HEK293 (cell line): ENCODE measurements at regions not wholly inside any gene's neighbourhood (a gene's known extent, or its start where the extent isn't known, plus 50 kb on each side); places are given as distances from the start of the nearest gene placed in this dataset.

Experiments used
- CTCF ChIA-PET: fragments of 350-600 bp; formaldehyde crosslinking; extraction: SDS; loops from one replicate; lab custom pipeline; 2021; ENCODE audit warnings: antibody characterized with exemption; lab: Yijun Ruan, JAX
- POLR2A ChIA-PET: fragments of 300-600 bp; formaldehyde crosslinking; extraction: SDS; loops from one replicate; lab custom pipeline; 2020; ENCODE audit warnings: antibody characterized with exemption, inconsistent platforms; lab: Yijun Ruan, JAX
- H3K27ac ChIP-seq: fragments of 200-500 bp; sonication (Bioruptor generic); 2 replicates; pipeline ENCODE4 v1.5.1; 2014; ENCODE audit warnings: low read depth, low read length, control low read depth, inconsistent platforms; ENCODE audit errors: extremely low read depth
- H3K36me3 ChIP-seq, 2 experiments: fragments of 200-500 bp in 1 of 2; sonication (Bioruptor generic) in 1 of 2; 1 replicate in 1 of 2; 2 replicates in 1 of 2; pipeline ENCODE4 v1.5.1; 2014 to 2017; ENCODE audit warnings: inconsistent platforms in 2 of 2, low read length in 2 of 2; ENCODE audit not compliant: control insufficient read depth in 2 of 2, insufficient read depth in 1 of 2
- H3K4me1 ChIP-seq: fragments of 200-500 bp; sonication (Bioruptor generic); 2 replicates; pipeline ENCODE4 v1.5.1; 2014; ENCODE audit warnings: mild to moderate bottlenecking, low read length, inconsistent platforms; ENCODE audit not compliant: control insufficient read depth, insufficient read depth
- H3K4me3 ChIP-seq: 2 replicates; pipeline ENCODE4 v1.5.1; 2011; ENCODE audit warnings: low read depth, mild to moderate bottlenecking, control low read depth, low read length, moderate library complexity
- H3K9me3 ChIP-seq: fragments of 200-500 bp; sonication (Bioruptor generic); 2 replicates; pipeline ENCODE4 v1.5.1; 2014; ENCODE audit warnings: low read depth, low read length, inconsistent platforms; ENCODE audit not compliant: control insufficient read depth, insufficient read depth
- GLI4 ChIP-seq: fragments of 450-650 bp; formaldehyde crosslinking; IDR thresholded peaks from 2 replicates; pipeline ENCODE4 v1.5.1; 2016; ENCODE audit warnings: missing biosample characterization, missing genetic modification characterization
- PRDM1 ChIP-seq: fragments of 450-650 bp; formaldehyde crosslinking; IDR thresholded peaks from 2 replicates; pipeline ENCODE4; 2016; ENCODE audit warnings: missing biosample characterization, missing genetic modification characterization
- ZBTB21 ChIP-seq: fragments of 450-650 bp; formaldehyde crosslinking; IDR thresholded peaks from 2 replicates; pipeline ENCODE4 v1.5.1; 2017; ENCODE audit warnings: missing biosample characterization, missing genetic modification characterization
- ZBTB48 ChIP-seq: fragments of 450-650 bp; formaldehyde crosslinking; IDR thresholded peaks from 2 replicates; pipeline ENCODE4 v1.5.1; 2016; ENCODE audit warnings: missing biosample characterization, missing genetic modification characterization
- ZEB2 ChIP-seq: fragments of 450-650 bp; formaldehyde crosslinking; IDR thresholded peaks from 2 replicates; pipeline ENCODE4 v1.5.1; 2016; ENCODE audit warnings: missing biosample characterization, missing genetic modification characterization
- ZIC2 ChIP-seq: fragments of 450-650 bp; formaldehyde crosslinking; IDR thresholded peaks from 2 replicates; pipeline ENCODE4 v1.5.1; 2016; ENCODE audit warnings: missing biosample characterization, missing genetic modification characterization
- ZNF175 ChIP-seq: fragments of 450-650 bp; formaldehyde crosslinking; IDR thresholded peaks from 2 replicates; pipeline ENCODE4 v1.5.1; 2016; ENCODE audit warnings: missing biosample characterization, missing genetic modification characterization
- ZNF239 ChIP-seq: fragments of 450-650 bp; formaldehyde crosslinking; IDR thresholded peaks from 2 replicates; pipeline ENCODE4 v1.5.1; 2016; ENCODE audit warnings: missing biosample characterization, missing genetic modification characterization
- ZNF549 ChIP-seq: fragments of 450-650 bp; IDR thresholded peaks from 2 replicates; pipeline ENCODE4 v1.5.1; 2018; ENCODE audit warnings: missing biosample characterization, missing genetic modification characterization, mild to moderate bottlenecking, inconsistent platforms, moderate library complexity
- ZNF571 ChIP-seq: fragments of 450-650 bp; formaldehyde crosslinking; IDR thresholded peaks from 2 replicates; pipeline ENCODE4 v1.5.0; 2017; ENCODE audit warnings: missing biosample characterization, missing genetic modification characterization
- ZNF639 ChIP-seq: fragments of 450-650 bp; formaldehyde crosslinking; IDR thresholded peaks from 2 replicates; pipeline ENCODE4 v1.5.1; 2016; ENCODE audit warnings: missing biosample characterization, missing genetic modification characterization
- ZNF654 ChIP-seq: fragments of 450-650 bp; formaldehyde crosslinking; IDR thresholded peaks from 2 replicates; pipeline ENCODE4 v1.5.1; 2016; ENCODE audit warnings: low read depth, missing biosample characterization, missing genetic modification characterization
- ZNF677 ChIP-seq: fragments of 450-650 bp; IDR thresholded peaks from 2 replicates; pipeline ENCODE4 v1.5.0; 2018; ENCODE audit warnings: missing biosample characterization, mild to moderate bottlenecking, missing genetic modification characterization, moderate library complexity
- ZNF830 ChIP-seq: fragments of 450-650 bp; IDR thresholded peaks from 2 replicates; pipeline ENCODE4 v1.5.0; 2018; ENCODE audit warnings: missing biosample characterization, missing genetic modification characterization, low read depth, mild to moderate bottlenecking, moderate library complexity
- ZSCAN30 ChIP-seq: fragments of 450-650 bp; IDR thresholded peaks from 2 replicates; pipeline ENCODE4 v1.5.1; 2018; ENCODE audit warnings: missing biosample characterization, mild to moderate bottlenecking, missing genetic modification characterization, moderate library complexity
- TF ChIP-seq, protein P1 (sequence below): fragments of 450-650 bp; formaldehyde crosslinking; IDR thresholded peaks from 2 replicates; pipeline ENCODE4 v1.5.1; 2016; ENCODE audit warnings: missing biosample characterization, missing genetic modification characterization
- TF ChIP-seq, protein P2 (sequence below): fragments of 450-650 bp; formaldehyde crosslinking; IDR thresholded peaks from 2 replicates; pipeline ENCODE4 v1.5.1; 2016; ENCODE audit warnings: missing biosample characterization, missing genetic modification characterization, low read depth

GRCh38 chr3:137207616-137208015 is 249.8 kb downstream of the IL20RB start (continued):
- TF ChIP-seq ZIC2 = no peak
- TF ChIP-seq ZNF571 = no peak
- TF ChIP-seq ZBTB21 (tag by site-specific recombination) = no peak
- no peak for TF ChIP-seq ZEB2
- no peak for TF ChIP-seq ZNF677 (tag by site-specific recombination)
- TF ChIP-seq GLI4 (tag by site-specific recombination) = no peak
- no peak for TF ChIP-seq ZNF239 (tag by site-specific recombination)
- TF ChIP-seq, all 188 proteins: peak for 0

DNA sequence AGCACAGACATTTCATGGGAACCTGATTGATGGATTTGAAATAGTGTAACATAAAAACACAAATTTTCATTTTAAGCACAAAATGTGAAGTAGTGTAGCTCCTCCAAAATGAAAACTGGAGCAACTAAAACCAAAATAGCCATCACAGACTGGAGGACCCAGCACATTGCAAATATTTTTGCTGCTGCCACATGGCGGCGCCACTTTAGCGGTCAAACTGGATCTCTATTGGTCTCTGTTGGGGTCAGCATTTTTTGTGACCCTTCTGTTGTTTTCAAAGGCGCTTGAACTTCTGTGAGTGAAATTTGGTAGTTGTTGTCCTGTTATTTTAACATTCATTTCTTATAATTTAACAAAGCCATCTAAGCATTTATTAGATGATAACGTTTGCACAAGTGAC is 259.9 kb downstream of the IL20RB start:
- Histone ChIP-seq H3K4me3 (no peak overlapping the region), H3K4me1 (no peaks in the 10 kb centered on the region), H3K36me3 (no peaks in the 10 kb centered on the region), H3K27ac (no peak overlapping the region), H3K9me3 (no peaks in the 10 kb centered on the region)
- ChIA-PET POLR2A (no interaction called here), CTCF (interaction anchor here (0.6 to 1.5 kb wide), 6 partner anchors 55 to 498 kb away, joined by 3 to 4 read pairs (median 3); no protein-coding TSS in a partner anchor)
- TF ChIP-seq ZNF654 (0 out of 2 replicates have a peak, but pooled peaks have one; percentile 4), ZSCAN30 (tag by site-specific recombination) (no peak)

GRCh38 chr3:137219801-137220445 is 262.1 kb downstream of the IL20RB start:
- H3K27ac ChIP-seq = no peak overlapping the region
- H3K4me3 ChIP-seq = no peak overlapping the region
- no peaks in the 10 kb centered on the region for H3K4me1 ChIP-seq
- TF ChIP-seq ZNF175 (tag by site-specific recombination) (no peak), ZNF639 (tag by site-specific recombination) (no peak), ZNF830 (tag by site-specific recombination) (no peak), PRDM1 (tag by site-specific recombination) (no peak), ZBTB48 (tag by site-specific recombination) (no peak), ZNF549 (tag by site-specific recombination) (no peak)
- TF ChIP-seq, protein P1, sequence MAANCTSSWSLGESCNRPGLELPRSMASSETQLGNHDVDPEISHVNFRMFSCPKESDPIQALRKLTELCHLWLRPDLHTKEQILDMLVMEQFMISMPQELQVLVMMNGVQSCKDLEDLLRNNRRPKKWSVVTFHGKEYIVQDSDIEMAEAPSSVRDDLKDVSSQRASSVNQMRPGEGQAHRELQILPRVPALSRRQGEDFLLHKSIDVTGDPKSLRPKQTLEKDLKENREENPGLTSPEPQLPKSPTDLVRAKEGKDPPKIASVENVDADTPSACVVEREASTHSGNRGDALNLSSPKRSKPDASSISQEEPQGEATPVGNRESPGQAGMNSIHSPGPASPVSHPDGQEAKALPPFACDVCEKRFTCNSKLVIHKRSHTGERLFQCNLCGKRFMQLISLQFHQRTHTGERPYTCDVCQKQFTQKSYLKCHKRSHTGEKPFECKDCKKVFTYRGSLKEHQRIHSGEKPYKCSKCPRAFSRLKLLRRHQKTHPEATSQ (tag by site-specific recombination) = no peak
- TF ChIP-seq, protein P2, sequence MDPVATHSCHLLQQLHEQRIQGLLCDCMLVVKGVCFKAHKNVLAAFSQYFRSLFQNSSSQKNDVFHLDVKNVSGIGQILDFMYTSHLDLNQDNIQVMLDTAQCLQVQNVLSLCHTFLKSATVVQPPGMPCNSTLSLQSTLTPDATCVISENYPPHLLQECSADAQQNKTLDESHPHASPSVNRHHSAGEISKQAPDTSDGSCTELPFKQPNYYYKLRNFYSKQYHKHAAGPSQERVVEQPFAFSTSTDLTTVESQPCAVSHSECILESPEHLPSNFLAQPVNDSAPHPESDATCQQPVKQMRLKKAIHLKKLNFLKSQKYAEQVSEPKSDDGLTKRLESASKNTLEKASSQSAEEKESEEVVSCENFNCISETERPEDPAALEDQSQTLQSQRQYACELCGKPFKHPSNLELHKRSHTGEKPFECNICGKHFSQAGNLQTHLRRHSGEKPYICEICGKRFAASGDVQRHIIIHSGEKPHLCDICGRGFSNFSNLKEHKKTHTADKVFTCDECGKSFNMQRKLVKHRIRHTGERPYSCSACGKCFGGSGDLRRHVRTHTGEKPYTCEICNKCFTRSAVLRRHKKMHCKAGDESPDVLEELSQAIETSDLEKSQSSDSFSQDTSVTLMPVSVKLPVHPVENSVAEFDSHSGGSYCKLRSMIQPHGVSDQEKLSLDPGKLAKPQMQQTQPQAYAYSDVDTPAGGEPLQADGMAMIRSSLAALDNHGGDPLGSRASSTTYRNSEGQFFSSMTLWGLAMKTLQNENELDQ (tag by site-specific recombination) = no peak
- ChIA-PET POLR2A (no interaction called here), CTCF (no interaction called here)
- H3K9me3 ChIP-seq = no peaks in the 10 kb centered on the region
- H3K36me3 ChIP-seq = no peaks in the 10 kb centered on the region
